ENCODE measurements at regions not wholly inside any gene's neighbourhood (a gene's known extent, or its start where the extent isn't known, plus 50 kb on each side); places are given as distances from the start of the nearest gene placed in this dataset.

DNA sequence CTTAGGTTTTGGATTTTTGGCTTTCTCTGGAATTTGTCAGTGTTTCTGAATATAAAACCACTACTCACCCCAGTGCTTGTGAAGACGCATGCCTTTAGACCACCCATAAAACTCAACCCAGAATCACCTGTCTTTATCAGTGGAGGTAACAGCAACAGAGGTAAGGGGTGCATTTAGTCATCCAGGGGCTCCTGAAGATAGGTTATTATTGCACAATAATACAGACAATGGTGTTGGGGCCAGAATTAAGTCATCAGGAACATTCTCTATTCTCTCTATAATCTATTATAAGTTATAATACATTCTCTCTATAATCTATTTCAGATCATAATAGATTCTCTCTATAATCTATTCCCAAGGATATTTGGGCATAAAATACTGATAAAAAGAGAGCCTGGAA is 100.2 kb upstream of the KCNQ5 start:
- H3K36me3 Mint-ChIP-seq, result no peaks in the 10 kb centered on the region
- no peaks in the 10 kb centered on the region for H3K4me1 Mint-ChIP-seq
- H3K27me3 Mint-ChIP-seq, result peaks cover 3% of the 10 kb centered on the region
- no peak overlapping the region for H3K27ac Mint-ChIP-seq
- H3K9me3 Mint-ChIP-seq, result no peaks in the 10 kb centered on the region
- no peak overlapping the region for H3K4me3 Mint-ChIP-seq

DNA sequence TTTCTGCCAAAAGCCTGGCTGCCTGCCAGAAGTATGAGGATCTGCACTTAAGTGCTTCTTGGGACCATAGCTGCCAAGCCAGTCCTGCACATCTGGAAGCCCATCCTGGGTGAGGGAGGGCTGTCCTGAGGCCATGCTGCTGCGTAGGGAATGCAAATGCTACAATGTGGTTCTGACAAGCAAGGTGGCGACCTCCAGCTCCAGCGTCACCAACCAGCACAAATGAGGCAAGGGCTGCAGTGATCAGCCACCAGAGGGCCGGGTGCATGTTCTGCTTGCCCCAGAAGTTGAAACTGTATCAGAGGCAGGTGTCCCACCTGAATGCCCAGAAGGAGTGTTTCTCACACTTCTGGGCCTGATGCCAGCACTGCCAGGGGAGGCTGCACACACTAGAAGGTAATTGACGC is 99.1 kb upstream of the KCNQ5 start:
- H3K27ac Mint-ChIP-seq, result no peak overlapping the region
- H3K27me3 Mint-ChIP-seq, result peaks cover 3% of the 10 kb centered on the region
- H3K9me3 Mint-ChIP-seq, result no peaks in the 10 kb centered on the region
- H3K4me1 Mint-ChIP-seq, result no peaks in the 10 kb centered on the region
- H3K36me3 Mint-ChIP-seq, result no peaks in the 10 kb centered on the region
- no peak overlapping the region for H3K4me3 Mint-ChIP-seq

DNA sequence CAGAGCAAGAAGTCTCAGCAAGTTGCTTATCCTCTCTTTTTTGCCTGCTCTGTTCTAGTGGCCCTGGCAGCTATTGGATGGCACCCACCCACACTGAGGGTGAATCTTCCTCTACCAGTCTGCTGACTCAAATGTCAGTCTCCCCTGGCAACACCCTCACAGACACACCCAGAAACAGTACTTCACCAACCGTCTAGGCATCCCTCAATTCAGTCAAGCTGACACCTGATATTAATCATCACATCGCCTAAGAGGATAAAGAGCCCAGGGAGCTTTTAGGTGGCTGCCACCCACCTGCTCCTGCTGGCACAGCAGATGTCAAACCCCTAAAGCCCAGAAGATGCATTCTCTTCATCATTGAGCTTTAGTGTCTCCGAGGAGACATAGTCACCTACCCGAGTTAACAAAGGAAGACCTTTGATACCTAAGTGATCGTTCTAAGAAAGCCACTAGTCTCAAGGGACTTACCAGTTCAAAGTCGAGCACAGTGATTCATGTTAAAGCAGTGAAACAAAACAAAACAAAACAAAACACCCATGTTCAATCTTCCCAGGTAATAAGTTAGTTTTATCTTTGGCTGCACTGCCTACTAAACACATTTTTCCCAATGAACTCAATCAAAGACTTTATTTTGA is 97.7 kb upstream of the KCNQ5 start:
- no peaks in the 10 kb centered on the region for H3K4me1 Mint-ChIP-seq
- H3K36me3 Mint-ChIP-seq, result no peaks in the 10 kb centered on the region
- peaks cover 1% of the 10 kb centered on the region for H3K27me3 Mint-ChIP-seq
- no peaks in the 10 kb centered on the region for H3K9me3 Mint-ChIP-seq
- no peak overlapping the region for H3K4me3 Mint-ChIP-seq
- H3K27ac Mint-ChIP-seq, result no peak overlapping the region

DNA sequence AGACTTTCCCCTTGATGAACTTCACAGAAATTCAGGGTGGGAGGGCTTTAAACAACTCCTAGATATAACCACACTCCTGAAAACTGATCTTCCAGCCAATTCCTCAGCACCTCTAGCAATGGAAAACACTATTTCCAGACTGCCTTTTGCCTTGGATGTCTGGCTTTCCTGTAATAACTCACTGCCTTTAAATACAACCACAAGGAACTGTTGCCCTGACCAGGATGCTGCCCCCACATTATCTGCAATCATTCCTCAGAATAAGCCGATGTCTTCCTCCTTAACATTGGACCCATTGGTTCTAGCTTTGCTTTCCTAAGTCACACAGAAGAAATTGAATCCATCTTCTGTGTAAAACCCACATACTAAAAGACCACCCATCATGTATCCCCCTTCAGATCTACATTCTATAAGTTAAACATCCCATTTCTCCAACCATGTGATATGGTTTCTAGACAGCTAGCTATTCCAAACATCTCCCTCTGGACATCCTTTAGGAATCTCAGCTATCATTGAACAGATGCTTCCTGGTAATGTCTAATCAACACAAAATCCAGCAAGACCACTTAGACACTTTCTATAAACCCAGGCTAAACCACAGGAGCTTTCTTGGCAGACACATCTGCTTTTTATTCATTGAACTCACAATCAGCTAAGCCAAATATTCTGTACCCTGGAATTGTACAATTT is 95.9 kb upstream of the KCNQ5 start:
- no peak overlapping the region for H3K27ac Mint-ChIP-seq
- H3K4me1 Mint-ChIP-seq, result no peaks in the 10 kb centered on the region
- H3K9me3 Mint-ChIP-seq, result no peaks in the 10 kb centered on the region
- no peak overlapping the region for H3K4me3 Mint-ChIP-seq
- H3K27me3 Mint-ChIP-seq, result no peaks in the 10 kb centered on the region
- no peaks in the 10 kb centered on the region for H3K36me3 Mint-ChIP-seq

DNA sequence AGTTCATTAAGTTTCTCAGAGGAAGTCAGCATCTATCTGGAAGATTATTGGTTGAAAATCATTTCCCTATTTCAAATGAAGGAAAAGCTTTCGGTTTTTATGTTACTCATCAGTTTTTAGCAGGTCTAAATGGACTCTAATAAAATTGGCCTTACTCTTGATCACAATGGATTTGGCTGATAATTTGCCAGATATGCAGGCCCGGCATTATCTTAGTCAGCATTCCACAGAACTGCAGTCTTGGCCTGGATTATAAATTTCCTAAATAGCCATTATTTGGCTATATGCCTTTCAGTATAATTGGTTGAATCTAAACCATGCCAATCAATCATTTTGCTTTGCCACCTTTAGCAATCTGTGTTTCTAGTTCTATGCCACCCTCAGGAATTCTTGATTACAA is 91.7 kb upstream of the KCNQ5 start:
- Mint-ChIP-seq H3K4me3 (no peak overlapping the region), H3K27ac (no peak overlapping the region), H3K36me3 (no peaks in the 10 kb centered on the region), H3K4me1 (no peaks in the 10 kb centered on the region), H3K9me3 (no peaks in the 10 kb centered on the region), H3K27me3 (peaks cover 2% of the 10 kb centered on the region)

DNA sequence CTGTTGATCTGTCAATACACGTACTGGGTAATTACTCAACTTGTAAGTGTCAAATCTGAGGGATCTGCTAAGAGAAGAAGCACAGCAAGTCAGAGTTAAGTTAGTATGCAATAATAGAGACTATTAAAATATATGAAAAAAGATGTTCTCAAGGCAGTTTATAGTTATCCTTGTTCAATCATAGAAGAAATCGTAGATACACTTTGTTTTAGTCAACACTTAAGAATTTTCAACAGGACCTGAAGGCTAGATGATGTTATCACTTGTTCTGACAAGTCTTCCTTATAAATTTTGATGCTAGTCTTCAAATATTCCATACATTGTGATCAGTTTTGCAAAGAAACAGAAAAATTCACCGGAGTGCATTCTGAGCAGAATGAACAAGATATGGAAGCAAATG is 91.1 kb upstream of the KCNQ5 start:
- no peaks in the 10 kb centered on the region for H3K36me3 Mint-ChIP-seq
- H3K27me3 Mint-ChIP-seq, result peaks cover 2% of the 10 kb centered on the region
- H3K27ac Mint-ChIP-seq, result no peak overlapping the region
- no peaks in the 10 kb centered on the region for H3K9me3 Mint-ChIP-seq
- H3K4me3 Mint-ChIP-seq, result no peak overlapping the region
- H3K4me1 Mint-ChIP-seq, result no peaks in the 10 kb centered on the region

DNA sequence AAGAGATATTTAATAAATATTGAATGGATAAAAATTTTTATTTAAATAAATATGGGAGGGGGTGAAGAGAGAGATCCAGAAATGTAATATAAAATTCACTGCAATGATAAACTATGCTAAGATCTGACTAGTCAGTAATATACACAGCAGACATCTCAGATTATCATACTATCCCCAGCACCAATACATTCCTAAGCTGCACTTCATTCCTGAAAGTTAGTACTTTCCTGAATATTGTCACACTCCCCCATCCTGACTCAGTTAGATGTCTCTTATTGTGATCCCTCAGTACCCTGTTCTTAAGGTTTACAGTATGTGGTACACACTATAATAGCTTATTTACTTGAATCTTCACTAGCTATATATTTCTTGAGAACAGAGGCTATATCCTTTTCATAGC is 88.3 kb upstream of the KCNQ5 start:
- Mint-ChIP-seq H3K36me3 (no peaks in the 10 kb centered on the region), H3K27me3 (peaks cover 2% of the 10 kb centered on the region), H3K9me3 (no peaks in the 10 kb centered on the region), H3K27ac (no peak overlapping the region), H3K4me1 (no peaks in the 10 kb centered on the region), H3K4me3 (no peak overlapping the region)

DNA sequence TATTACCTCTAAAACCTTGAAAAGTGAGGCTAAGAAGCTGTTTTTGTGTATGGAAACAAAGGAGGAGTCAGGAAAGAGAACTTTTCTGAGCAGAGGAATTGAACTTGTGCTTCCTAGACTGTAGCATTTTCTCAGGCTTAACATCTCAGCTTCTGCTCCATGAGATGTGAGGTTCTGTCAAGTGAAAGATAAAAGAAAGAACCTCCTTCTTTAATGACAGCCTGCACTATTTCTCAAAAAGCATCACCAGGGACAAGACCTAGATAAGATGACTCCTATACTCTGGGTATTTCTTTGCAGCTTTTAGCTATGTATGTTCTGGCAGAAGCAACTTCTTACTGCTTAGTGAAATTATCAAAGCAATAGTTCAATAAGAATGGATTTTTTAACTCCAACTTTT is 87.6 kb upstream of the KCNQ5 start:
- H3K27ac Mint-ChIP-seq, result no peak overlapping the region
- no peaks in the 10 kb centered on the region for H3K4me1 Mint-ChIP-seq
- H3K9me3 Mint-ChIP-seq, result no peaks in the 10 kb centered on the region
- no peaks in the 10 kb centered on the region for H3K36me3 Mint-ChIP-seq
- no peak overlapping the region for H3K4me3 Mint-ChIP-seq
- peaks cover 2% of the 10 kb centered on the region for H3K27me3 Mint-ChIP-seq

DNA sequence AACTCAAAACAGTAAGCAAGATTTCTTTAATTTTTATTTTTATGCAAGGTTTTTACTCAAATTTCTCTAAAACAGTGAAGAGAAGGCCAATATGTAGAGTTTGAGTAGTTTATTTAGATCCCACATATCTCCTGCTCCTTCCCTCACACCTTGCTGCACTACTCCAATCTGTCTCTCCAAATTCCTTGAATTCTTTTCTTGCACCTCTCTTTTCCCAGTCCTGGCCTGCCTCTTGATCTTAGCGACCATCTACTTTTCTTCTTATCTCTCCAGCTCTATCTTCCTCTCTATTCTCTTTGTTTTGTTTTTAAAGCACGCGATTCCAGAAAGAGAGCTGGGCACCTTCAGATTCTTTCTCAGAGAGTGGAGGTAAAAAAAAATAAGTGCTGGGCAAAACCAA is 86.7 kb upstream of the KCNQ5 start:
- H3K27me3 Mint-ChIP-seq, result peaks cover 2% of the 10 kb centered on the region
- H3K4me1 Mint-ChIP-seq, result no peaks in the 10 kb centered on the region
- H3K36me3 Mint-ChIP-seq, result peaks cover 2% of the 10 kb centered on the region
- no peak overlapping the region for H3K27ac Mint-ChIP-seq
- H3K9me3 Mint-ChIP-seq, result peaks cover 5% of the 10 kb centered on the region
- no peak overlapping the region for H3K4me3 Mint-ChIP-seq

DNA sequence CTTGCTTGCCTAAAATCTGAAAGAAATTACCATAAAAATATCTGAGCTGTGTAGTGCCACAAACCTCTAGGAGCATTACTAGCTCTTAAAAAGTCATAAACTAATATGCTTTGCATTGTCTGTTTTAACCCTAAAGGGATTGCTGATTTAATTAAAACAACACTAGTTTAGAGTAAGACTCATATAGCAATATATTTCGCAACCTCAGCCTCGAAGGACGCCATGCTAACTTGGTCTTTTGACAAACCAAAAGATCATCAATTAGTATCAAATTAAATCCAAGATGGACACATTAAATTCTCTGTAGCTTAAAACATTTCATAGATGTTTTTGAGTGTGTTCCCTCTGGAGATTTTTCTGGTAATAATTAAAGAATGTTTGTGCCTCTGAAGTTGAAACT is 74.8 kb upstream of the KCNQ5 start:
- Mint-ChIP-seq H3K27ac (no peak overlapping the region), H3K4me1 (no peaks in the 10 kb centered on the region), H3K27me3 (peaks cover 2% of the 10 kb centered on the region), H3K4me3 (no peak overlapping the region), H3K9me3 (peaks cover 1% of the 10 kb centered on the region), H3K36me3 (no peaks in the 10 kb centered on the region)

DNA sequence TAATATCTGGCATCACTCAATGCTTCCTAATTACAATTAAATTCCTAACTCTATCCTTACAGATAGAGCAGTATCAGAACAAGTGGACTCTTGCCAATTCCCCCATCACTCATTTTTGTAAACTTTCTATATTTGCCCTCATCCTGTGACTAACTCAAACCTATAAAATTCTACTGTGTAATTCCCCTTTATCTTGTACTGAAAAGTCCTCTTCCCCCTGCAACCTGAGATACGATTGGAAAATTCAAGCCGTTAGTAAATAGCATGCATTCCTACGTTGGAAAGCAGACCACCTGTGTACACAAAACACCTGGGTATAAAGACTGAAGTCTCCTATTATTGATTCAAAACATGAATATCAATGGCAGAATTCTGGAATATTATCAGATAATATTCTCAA is 70.4 kb upstream of the KCNQ5 start:
- no peaks in the 10 kb centered on the region for H3K9me3 Mint-ChIP-seq
- peaks cover 9% of the 10 kb centered on the region for H3K4me1 Mint-ChIP-seq
- H3K27ac Mint-ChIP-seq, result no peak overlapping the region
- H3K4me3 Mint-ChIP-seq, result no peak overlapping the region
- H3K36me3 Mint-ChIP-seq, result no peaks in the 10 kb centered on the region
- no peaks in the 10 kb centered on the region for H3K27me3 Mint-ChIP-seq

DNA sequence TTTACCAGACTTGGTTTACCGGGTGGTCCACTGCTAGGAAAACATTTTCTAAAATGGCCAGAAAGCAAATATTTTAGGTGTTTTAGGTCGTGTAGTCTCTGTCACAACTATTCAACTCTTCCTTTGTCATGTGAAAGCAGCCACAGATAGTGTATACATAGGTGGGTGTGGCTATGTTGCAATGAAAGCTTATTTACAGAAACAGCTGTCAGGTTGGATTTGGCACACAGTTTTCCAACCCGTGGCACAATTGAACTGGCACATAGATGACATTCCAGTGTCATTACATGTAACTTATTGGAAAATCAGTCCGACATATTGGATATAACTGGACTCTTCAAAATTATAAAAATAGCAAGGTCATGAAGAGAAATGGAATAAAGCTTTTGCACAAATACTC is 68.9 kb upstream of the KCNQ5 start:
- H3K27me3 Mint-ChIP-seq, result no peaks in the 10 kb centered on the region
- peaks cover 9% of the 10 kb centered on the region for H3K4me1 Mint-ChIP-seq
- H3K4me3 Mint-ChIP-seq, result no peak overlapping the region
- no peaks in the 10 kb centered on the region for H3K36me3 Mint-ChIP-seq
- no peak overlapping the region for H3K27ac Mint-ChIP-seq
- no peaks in the 10 kb centered on the region for H3K9me3 Mint-ChIP-seq

DNA sequence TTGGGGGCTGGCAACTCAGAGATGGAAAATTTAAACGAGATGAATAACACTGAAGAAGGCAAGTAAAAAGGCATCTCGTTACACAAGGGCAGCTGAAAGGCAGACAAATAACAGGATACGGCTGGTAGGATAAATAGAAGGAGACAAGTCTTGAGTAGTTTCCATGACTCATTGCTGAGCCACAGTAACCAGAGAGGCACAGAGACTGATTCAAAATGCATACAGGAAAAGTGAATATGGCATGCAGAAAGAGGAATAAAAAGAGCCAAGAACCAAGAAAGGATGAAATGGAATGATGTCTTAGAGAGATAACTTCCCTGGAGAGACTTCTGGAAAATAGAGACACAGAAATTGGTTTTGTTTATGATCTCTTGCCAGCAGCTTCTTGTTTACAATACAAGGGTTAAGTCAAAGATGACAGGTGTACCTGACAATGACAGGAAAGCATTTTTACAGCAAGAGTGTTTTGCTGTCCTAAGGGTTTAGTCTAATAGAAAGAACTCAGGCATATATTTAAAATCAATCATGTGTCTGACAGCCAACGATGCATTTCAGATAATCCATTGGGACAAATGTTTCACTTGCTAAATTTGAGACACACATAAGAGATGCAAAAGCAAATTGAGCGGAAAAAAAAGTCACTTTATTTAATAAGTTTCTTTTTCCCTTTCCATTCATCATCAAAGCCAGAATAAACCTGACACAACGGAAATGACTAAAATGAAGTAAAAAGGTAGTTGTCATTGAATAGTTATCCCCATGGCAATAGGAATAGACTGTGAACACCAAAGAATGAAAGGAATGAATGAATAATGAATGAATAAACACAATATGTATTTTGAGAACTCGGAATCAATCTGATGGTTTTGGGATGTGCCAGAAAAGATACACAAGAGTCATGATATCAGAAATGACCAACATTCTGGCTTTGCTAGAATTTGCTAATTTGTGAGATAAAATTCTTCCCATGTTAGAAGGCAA is 68.0 kb upstream of the KCNQ5 start:
- Mint-ChIP-seq H3K36me3 (no peaks in the 10 kb centered on the region), H3K27ac (peak overlapping the region; percentile 88), H3K27me3 (no peaks in the 10 kb centered on the region), H3K4me3 (no peak overlapping the region), H3K9me3 (no peaks in the 10 kb centered on the region), H3K4me1 (peaks cover 9% of the 10 kb centered on the region)

DNA sequence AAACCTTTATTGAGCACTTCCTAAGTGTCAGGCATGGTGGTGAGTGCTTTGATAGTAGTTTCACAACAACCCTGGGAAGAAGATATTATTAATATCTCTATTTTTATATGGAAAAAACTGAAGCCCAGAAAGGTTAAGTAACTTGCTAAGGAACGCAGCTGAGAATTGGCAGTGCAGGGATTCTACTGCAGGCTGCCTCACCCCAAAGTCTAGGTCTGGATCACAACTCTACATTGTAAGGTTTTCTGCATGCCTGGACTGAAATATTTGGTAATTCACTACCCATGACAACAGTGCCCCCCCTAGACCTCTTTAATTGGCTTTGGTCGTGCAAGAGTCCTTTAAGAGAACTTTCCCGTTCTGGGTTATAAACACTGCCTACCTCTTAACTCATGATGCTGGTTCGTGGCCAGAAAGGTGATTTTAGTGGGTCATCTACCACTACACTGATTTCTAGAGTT is 67.1 kb upstream of the KCNQ5 start:
- H3K4me1 Mint-ChIP-seq, result peaks cover 9% of the 10 kb centered on the region
- no peaks in the 10 kb centered on the region for H3K27me3 Mint-ChIP-seq
- no peak overlapping the region for H3K27ac Mint-ChIP-seq
- H3K9me3 Mint-ChIP-seq, result no peaks in the 10 kb centered on the region
- H3K36me3 Mint-ChIP-seq, result no peaks in the 10 kb centered on the region
- H3K4me3 Mint-ChIP-seq, result no peak overlapping the region

DNA sequence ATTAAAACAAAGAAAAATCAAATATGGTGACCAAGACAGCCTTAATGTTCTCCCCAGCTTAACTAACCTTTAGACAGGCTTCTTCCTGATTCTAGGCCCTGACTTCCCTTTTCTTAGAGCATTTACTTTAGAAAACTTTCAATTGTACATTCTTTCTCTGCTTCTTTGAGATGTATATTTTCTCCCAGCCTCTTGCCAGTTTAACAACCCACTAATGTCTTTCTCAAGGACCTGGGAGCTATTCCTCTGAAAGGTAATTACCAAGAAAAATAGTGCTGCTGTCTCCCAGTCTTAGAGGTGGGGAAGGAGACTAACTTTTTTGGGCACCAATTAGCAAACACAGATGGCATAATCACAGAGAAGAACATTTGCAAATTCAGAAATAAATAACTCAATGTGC is 62.8 kb upstream of the KCNQ5 start:
- no peaks in the 10 kb centered on the region for H3K27me3 Mint-ChIP-seq
- H3K27ac Mint-ChIP-seq, result no peak overlapping the region

DNA sequence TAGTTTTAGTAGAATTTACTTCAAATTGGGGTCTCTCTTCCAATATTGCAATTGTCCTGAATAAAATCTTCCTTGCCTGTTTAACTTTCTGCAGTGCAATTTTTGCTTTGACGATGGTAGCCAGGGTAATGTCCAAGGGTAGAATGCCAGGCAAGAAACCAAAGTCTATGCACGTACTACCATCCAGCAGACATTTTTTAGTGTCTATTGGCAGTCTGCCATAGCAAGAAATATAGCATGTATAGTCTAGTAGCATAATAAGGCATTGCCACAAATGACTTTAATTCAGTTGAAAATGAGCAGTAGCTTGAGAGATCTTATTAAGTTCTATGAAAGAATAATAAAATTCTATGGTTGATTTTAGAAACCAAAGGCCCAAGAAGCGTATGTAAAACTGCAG is 62.3 kb upstream of the KCNQ5 start:
- Mint-ChIP-seq H3K4me1 (no peaks in the 10 kb centered on the region), H3K27me3 (no peaks in the 10 kb centered on the region), H3K36me3 (no peaks in the 10 kb centered on the region), H3K9me3 (no peaks in the 10 kb centered on the region), H3K4me3 (no peak overlapping the region), H3K27ac (no peak overlapping the region)

More for the DNA sequence above, 62.8 kb upstream of the KCNQ5 start:
- no peaks in the 10 kb centered on the region for H3K4me1 Mint-ChIP-seq
- no peaks in the 10 kb centered on the region for H3K36me3 Mint-ChIP-seq
- no peak overlapping the region for H3K4me3 Mint-ChIP-seq
- H3K9me3 Mint-ChIP-seq, result no peaks in the 10 kb centered on the region
